Ishikawa (cell line): ENCODE measurements at regions not wholly inside any gene's neighbourhood (a gene's known extent, or its start where the extent isn't known, plus 50 kb on each side); places are given as distances from the start of the nearest gene placed in this dataset.

ENCODE experiments used
- CEBPB ChIP-seq: IDR thresholded peaks from 2 replicates; pipeline ENCODE4 v1.6.1; 2012
- CREB1 ChIP-seq: IDR thresholded peaks from 2 replicates; pipeline ENCODE4 v1.6.1; 2012; ENCODE audit warnings: low read depth
- EGR1 ChIP-seq: IDR thresholded peaks from 2 replicates; pipeline ENCODE4 v1.6.1; 2012
- EP300 ChIP-seq: IDR thresholded peaks from 2 replicates; pipeline ENCODE4 v1.6.1; 2012; ENCODE audit warnings: borderline replicate concordance
- FOXM1 ChIP-seq: IDR thresholded peaks from 2 replicates; pipeline ENCODE4 v1.6.1; 2012; ENCODE audit warnings: low read depth, borderline replicate concordance
- MAX ChIP-seq: IDR thresholded peaks from 2 replicates; pipeline ENCODE4 v1.6.1; 2012
- NFIC ChIP-seq: IDR thresholded peaks from 2 replicates; pipeline ENCODE4 v1.6.1; 2012
- RAD21 ChIP-seq: IDR thresholded peaks from 2 replicates; pipeline ENCODE4 v1.6.1; 2012; ENCODE audit warnings: low read depth
- TAF1 ChIP-seq: IDR thresholded peaks from 2 replicates; pipeline ENCODE4 v1.6.1; 2012; ENCODE audit warnings: low read depth, mild to moderate bottlenecking
- TCF12 ChIP-seq: IDR thresholded peaks from 2 replicates; pipeline ENCODE4 v1.6.1; 2012; ENCODE audit warnings: low read depth
- TEAD4 ChIP-seq: IDR thresholded peaks from 2 replicates; pipeline ENCODE4 v1.6.1; 2012
- YY1 ChIP-seq: IDR thresholded peaks from 2 replicates; pipeline ENCODE4 v1.6.1; 2012; ENCODE audit warnings: low read depth
- ZBTB7A ChIP-seq: IDR thresholded peaks from 2 replicates; pipeline ENCODE4 v1.6.1; 2012; ENCODE audit warnings: low read depth
- TF ChIP-seq, protein P1 (sequence below): IDR thresholded peaks from 2 replicates; pipeline ENCODE4 v1.6.1; 2012; ENCODE audit warnings: low read depth, mild to moderate bottlenecking
- TF ChIP-seq, protein P2 (sequence below): IDR thresholded peaks from 2 replicates; pipeline ENCODE4 v1.6.1; 2012

DNA sequence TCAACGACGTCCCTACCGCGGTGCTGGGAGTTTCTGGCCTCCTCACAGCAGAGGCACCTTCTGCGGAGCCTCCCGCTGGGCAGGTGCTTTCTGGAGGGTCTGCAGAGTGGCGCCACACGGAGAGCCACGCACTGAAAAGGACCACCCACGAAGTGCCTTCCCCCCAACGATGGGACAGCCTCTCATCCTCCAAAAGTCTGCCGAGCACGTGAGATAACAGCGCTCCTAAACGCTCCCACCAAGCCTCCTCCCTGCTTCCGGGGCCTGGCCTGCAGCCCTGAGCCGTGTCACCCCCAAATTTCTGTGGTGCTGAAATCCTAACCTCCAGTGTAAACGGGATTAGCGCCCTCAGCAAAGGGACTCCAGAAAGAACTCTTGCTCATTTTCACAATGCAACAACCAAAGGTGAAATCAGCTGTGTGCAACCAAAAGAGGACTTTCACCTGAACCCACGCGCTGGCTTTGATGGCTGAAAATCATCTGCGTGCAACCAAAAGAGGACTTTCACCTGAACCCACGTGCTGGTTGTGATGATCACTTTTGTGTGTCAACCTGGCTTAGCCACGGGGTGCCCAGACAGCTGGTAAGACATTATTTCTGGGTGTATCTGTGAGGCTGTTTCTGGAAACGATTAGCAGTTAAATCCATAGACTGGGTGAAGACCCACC, 924.6 kb downstream of the BRD1 start:
- no peak for TF ChIP-seq TEAD4
- TF ChIP-seq, protein P1, sequence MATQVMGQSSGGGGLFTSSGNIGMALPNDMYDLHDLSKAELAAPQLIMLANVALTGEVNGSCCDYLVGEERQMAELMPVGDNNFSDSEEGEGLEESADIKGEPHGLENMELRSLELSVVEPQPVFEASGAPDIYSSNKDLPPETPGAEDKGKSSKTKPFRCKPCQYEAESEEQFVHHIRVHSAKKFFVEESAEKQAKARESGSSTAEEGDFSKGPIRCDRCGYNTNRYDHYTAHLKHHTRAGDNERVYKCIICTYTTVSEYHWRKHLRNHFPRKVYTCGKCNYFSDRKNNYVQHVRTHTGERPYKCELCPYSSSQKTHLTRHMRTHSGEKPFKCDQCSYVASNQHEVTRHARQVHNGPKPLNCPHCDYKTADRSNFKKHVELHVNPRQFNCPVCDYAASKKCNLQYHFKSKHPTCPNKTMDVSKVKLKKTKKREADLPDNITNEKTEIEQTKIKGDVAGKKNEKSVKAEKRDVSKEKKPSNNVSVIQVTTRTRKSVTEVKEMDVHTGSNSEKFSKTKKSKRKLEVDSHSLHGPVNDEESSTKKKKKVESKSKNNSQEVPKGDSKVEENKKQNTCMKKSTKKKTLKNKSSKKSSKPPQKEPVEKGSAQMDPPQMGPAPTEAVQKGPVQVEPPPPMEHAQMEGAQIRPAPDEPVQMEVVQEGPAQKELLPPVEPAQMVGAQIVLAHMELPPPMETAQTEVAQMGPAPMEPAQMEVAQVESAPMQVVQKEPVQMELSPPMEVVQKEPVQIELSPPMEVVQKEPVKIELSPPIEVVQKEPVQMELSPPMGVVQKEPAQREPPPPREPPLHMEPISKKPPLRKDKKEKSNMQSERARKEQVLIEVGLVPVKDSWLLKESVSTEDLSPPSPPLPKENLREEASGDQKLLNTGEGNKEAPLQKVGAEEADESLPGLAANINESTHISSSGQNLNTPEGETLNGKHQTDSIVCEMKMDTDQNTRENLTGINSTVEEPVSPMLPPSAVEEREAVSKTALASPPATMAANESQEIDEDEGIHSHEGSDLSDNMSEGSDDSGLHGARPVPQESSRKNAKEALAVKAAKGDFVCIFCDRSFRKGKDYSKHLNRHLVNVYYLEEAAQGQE = no peak
- TF ChIP-seq TAF1 = no peak
- TF ChIP-seq CREB1 = no peak
- TF ChIP-seq ZBTB7A = no peak
- TF ChIP-seq FOXM1 = no peak
- TF ChIP-seq MAX = no peak
- no peak for TF ChIP-seq NFIC
- TF ChIP-seq TCF12 = no peak
- TF ChIP-seq RAD21 = no peak
- TF ChIP-seq, protein P2, sequence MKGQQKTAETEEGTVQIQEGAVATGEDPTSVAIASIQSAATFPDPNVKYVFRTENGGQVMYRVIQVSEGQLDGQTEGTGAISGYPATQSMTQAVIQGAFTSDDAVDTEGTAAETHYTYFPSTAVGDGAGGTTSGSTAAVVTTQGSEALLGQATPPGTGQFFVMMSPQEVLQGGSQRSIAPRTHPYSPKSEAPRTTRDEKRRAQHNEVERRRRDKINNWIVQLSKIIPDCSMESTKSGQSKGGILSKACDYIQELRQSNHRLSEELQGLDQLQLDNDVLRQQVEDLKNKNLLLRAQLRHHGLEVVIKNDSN = no peak
- TF ChIP-seq CEBPB = no peak
- TF ChIP-seq EGR1 = no peak
- no peak for TF ChIP-seq EP300
- TF ChIP-seq YY1 = no peak

GRCh38 chr22:48902001-48902869, 925.4 kb downstream of the BRD1 start:
- no peak for TF ChIP-seq YY1

DNA sequence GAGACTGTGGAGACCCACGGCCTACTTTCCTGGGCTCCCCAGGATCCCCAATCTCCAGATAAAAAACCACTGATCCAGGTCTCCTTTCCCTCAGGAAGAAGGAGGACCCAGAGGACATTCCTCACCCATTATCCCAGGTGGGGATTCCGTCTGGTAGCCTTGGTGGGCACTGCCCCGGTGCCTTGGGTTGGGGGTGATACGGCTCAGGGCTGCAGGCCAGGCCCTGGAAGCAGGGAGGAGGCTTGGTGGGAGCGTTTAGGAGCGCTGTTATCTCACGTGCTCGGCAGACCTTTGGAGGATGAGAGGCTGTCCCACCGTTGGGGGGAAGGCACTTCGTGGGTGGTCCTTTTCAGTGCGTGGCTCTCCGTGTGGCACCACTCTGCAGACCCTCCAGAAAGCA, 926.3 kb downstream of the BRD1 start:
- TF ChIP-seq ZBTB7A = no peak
- TF ChIP-seq CREB1 = no peak
- TF ChIP-seq YY1 = no peak
- TF ChIP-seq EGR1 = no peak
- no peak for TF ChIP-seq FOXM1
- TF ChIP-seq MAX = no peak
- no peak for TF ChIP-seq TAF1
- no peak for TF ChIP-seq EP300
- TF ChIP-seq CEBPB = no peak

DNA sequence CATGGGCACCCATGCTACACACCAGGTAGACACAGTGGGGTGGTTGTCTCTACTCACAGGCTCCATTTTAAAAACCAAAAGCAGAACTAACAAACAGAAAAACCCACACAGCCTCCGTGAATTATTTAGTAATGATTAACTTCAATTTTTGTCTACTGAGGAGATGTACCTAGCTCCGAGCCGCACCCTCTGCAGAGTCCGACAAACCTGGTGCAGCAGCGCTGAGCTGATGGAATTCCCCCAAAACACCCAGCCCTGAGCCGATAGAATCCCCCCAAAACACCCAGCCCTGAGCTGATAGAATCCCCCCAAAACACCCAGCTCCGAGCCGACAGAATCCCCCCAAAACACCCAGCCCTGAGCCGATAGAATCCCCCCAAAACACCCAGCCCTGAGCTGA, 927.0 kb downstream of the BRD1 start:
- TF ChIP-seq TAF1 = no peak
- TF ChIP-seq YY1 = no peak
- TF ChIP-seq FOXM1 = no peak
- TF ChIP-seq, protein P2 = no peak
- TF ChIP-seq TCF12 = no peak
- TF ChIP-seq MAX = no peak

- no peak for TF ChIP-seq NFIC
- TF ChIP-seq EP300 = no peak
- TF ChIP-seq TAF1 = no peak
- no peak for TF ChIP-seq EGR1
- TF ChIP-seq TEAD4 = no peak
- TF ChIP-seq MAX = no peak
- TF ChIP-seq, protein P2 = no peak
- TF ChIP-seq CEBPB = no peak
Observed at GRCh38 chr22:48900327-48900597, 927.4 kb downstream of the BRD1 start.

DNA sequence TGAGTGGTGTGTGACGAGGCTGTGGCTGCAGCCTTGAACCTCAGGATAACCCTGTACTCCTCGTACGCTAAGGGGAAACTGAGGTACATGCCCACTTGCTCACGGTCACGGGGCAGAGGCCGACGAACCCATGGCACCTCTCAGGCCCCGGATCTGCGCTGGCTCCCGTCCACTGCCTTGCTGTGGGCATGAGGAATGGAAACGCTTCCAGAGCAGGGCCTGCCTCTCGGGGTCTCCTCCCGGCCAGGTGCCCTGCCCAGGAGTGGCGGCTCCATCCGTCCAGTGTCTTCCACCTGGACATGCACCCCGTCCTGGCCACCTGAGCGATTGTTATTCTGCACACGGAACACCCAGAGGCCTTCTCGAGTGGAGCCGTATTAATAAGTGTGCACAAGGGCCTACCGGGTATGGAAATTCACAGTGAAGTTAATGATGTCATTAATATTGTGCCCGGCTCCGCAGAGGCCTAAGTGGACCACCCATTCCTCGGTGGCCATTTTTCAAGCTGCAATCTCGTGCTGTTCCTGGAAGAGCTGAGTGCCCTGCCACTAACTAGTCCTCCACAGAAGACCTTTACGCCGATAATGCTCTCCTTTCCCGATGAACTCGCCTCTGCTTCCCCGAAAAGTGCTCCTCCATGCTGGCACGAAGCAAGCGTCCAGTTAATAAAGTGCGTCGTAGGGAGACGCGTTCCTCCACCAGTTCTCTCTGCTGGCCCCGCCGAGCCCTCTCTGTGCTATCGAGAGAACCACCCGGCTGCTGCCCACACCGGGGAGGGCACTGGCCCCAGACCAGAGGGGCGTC, 927.9 kb downstream of the BRD1 start:
- no peak for TF ChIP-seq MAX
- TF ChIP-seq, protein P1 = no peak
- TF ChIP-seq NFIC = no peak
